Activated CD4-positive, CD25-positive, alpha-beta regulatory T cell (primary cell): ENCODE measurements at regions not wholly inside any gene's neighbourhood (a gene's known extent, or its start where the extent isn't known, plus 50 kb on each side); places are given as distances from the start of the nearest gene placed in this dataset.
"Not testable (repeated sequence)": the region's sequence is repeated elsewhere in the genome, so short reads cannot be mapped to it uniquely, and the experiment has no call there.

Source experiments
- DNase-seq, 4 experiments: peaks; one replicate each; lab custom pipeline; 2025; lab: John Stamatoyannopoulos, UW

DNA sequence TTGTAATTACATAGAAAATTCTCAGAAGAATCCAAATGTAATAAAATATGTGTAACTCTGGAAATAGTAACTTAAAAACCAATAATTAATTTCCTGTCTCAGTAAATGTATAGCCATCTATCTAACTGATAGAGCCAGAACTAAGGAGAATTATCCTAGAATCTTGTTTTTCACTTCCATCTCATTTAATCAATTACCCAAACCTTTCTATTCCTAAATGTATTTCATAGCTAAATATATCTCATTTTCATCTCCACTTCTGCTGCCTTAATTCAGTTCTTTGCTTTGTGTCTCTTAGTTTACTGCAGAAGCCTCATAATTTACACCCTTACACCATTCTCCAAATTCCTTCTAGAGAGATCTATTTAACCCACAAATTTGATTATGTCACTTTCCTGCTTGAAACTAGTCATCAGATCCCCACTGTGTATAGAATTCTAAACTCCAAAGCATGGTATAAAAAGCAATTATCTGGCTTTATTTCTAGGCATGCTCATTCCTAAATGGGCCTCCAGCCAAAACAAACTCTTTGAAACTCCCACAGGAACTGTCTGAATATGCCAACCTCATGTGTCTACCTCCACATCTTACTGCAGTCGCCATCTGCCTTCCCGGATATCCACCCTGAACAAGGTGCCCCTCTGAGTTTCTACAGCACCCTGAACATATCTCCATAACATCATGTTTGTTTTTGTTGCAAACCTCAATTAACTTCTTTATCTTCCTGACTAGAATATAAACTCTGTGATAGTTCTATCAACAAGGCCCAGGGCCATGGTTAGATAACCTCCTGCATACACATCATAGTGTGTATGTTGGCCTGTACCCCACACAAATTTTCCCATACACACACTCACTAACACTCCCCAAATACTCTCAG is 70.5 kb upstream of the ADTRP start:
- no peak for DNase-seq

DNA sequence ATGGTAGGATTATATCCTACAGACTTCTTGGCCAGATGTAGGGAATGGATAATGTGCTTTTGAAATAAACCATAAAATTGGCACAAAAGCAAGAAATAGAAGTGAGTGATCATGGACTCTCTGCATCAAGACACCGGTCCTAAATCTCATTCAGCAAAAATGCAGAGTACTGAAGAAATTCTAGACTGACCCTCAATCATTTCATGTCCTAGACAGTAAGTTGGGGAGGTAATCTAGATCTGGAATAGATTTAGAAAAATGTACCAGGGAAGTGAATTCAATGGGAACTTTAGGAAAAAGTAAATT is 69.7 kb upstream of the ADTRP start:
- DNase-seq = no peak

DNA sequence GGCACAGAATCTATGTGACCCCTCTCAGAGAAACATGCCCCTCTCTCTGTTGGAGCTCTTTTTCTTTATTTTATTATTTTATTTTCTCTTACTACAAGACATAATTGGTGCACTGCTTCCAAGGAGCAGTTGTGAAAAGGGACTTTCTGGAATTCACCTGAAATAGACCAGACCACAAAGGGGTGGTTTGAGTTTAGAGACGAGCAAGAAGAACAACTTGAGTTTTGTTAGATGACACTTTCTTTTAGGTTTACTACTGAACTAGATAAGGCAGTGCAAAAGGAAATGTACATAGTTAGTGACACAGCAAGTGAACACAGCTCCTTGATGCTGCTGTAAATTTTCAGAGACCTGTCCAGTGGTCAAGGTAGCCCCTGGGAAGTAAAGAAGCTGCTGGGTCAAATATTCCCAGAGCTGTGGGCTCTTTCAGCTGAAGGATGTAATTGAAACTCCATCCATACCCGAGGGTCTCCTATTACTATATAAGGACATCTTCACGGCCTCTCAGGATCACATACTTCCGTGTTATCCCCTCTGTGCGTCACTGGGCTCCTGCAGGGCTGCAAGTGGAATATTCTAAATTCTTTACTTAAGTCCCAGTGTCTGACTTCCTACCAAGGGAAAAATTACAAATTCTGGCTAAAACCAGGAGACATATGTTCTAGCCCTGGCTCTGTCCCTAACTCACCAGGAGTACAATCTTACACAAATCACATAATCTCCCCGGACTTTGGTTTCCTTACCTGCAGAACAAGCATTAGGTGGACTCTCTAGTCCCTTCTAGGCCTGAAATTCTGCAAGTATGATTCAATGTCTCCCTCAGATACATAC is 69.1 kb upstream of the ADTRP start:
- no peak for DNase-seq

DNA sequence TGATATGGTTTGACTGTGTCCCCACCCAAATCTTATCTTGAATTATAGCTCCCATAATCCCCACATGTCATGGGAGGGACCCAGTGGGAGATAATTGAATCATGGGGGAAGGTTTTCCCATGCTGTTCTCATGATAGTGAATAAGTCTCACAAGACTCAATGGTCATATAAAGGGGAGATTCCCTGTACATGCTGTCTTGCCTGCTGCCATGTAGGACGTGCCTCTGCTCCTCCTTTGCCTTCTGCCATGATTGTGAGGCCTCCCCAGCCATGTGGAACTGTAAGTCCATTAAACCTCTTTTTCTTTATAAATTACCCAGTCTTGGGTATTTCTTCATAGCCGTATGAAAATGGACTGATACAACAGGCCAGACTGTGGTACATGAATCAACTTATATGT is 68.5 kb upstream of the ADTRP start:
- not testable (repeated sequence) for DNase-seq

DNA sequence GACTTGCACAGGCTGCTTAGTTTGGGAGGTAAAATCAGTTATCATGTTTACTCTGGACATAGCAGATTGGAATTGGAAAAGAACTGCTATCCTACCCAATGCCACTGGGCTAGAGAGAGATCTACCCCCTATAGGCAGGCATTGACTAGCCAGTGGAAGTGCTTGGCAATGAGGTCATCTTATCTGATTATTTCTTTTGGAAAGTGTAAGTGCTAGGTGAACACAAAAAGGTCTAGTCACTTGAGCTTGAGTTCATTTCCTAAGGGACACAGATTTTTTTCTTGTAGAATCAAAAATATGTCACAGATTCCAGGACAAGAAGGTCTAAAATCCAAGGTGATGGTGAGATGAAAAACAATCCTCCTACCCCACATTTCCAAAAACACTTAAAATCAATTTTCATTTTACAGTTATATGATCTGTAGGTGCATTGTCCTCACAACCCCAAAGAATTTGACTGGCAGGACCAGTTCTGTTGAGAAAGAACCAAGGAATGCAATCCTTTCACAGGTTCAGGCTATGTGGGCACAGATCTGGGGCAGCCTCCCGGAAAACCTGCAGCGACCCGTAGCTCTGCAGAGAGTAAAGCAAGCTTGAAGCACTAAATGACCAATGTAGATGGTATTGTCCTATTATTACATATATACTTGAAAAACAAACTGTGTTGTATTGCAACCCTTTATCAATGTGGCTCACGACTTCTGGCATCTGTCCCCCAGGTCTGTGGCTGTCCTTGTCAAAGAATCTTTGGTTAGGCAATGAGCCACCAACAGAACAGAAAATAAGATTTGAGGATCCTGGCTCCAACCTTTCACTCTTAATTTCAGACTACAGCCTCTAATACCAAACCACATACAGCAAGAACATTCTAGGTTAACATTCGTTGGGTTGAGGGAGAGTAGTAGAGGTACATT is 67.3 kb upstream of the ADTRP start:
- no peak for DNase-seq

DNA sequence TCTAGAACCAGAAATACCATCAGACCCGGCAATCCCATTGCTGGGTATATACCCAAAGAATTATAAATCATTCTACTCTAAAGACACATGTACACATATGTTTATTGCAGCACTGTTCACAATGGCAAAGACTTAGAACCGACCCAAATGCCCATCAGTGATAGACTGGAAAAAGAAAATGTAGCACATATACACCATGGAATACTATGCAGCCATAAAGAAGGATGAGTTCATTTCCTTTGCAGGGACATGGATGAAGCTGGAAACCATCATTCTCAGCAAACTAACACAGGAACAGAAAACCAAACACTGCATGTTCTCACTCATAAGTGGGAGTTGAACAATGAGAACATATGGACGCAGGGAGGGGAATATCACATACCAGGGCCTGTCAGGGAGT is 64.2 kb upstream of the ADTRP start:
- DNase-seq = not testable (repeated sequence)

DNA sequence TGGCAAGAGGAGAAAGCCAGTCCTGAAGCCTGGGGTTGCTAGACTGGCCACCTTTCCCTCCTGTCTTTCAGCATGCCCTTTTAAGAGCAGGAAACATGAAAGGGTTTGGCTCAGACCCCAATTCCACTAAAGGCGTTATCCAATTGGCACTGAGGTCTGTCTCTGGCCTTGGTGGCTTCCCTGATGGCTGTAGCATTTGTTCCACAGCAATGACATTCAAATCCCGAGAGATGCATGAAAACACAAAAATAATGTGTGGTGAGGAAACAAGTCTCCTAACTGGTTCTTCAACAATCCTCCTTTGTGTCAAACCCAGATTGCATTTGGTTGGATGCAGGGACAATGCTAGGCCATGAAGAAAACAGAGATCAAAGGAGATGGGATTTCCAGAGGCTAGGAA is 56.5 kb upstream of the ADTRP start:
- no peak for DNase-seq

DNA sequence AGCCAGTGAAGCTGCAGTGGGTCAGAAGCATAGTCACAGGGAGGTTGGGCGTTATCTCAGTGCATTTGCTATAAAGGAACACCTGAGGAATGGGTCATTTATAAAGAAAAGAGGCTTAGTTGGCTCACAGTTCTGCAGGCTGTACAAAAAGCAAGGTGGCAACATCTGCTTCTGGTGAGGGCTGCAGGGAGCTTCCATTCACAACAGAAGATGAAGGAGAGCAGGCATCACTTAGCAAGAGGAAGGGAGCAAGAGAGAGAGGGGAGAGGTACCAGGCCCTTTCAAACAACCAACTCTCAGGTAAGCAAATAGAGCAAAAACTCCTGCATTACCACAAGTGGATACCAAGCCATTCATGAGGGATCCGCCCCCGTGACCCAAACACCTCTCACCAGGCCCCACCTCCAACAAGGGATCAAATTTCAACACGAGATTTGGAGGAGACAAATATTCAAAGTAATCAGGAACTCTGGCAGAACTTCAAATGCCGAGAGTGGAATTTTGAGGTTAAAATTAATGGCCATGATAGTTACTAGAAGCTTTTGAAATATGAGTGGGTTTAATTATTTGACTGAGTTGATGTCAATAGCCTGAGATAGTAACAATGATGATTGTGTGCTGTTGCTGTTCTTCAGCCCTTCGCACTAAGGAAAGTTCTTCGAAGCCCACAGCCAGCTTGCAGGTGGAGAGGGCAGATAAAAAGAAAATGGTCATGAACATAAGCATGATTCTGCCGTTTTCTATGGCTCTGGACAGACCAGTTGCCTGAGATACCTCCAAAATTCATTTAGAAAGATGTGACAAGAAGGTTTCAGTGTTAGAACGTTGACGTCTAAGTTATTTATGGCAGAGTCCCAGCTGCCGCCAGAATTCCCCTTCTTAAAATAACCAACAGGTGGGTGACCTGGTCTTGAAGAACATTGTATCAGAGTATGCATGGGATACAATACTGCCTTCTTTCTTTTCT is 55.3 kb upstream of the ADTRP start:
- no peak for DNase-seq

DNA sequence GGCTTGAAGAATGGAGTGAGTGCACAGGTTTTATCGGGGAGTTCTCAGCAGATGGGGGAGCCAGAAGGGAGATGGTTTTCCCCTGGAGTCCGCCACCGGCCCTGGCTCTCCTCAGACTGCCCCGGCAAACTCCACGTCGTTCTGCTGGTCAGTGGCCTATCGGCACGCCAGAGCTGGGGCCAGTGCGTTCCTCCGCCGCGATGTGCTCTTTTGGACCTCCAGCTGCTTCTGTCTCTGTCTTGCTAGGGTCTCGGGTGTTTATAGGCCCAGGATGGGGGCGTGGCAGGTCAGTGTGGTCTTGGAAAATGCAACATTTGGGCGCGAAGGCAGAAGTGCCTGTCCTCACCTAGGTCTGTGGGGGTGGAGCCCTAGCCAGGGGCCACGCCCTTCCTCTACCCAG is 53.0 kb upstream of the ADTRP start:
- DNase-seq = no peak

DNA sequence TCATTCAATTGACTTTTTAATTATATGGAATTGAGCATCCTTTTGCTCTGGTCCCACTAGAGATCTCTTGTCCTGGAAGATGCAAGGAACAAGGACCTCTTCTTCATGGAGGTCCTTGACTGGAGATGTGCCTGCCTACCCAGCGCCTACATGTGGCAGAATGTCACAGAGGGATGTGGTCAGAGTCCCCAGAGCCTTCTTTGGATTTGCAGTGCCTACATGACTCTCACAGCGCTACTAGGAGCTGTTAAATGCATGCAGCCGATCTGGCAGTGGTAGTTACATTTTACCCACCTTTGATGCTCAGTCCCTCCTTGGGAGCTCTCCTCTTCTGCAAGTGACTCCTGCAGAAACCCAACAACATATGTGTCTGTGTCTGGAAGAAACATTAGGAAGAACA is 51.9 kb upstream of the ADTRP start:
- DNase-seq = no peak

DNA sequence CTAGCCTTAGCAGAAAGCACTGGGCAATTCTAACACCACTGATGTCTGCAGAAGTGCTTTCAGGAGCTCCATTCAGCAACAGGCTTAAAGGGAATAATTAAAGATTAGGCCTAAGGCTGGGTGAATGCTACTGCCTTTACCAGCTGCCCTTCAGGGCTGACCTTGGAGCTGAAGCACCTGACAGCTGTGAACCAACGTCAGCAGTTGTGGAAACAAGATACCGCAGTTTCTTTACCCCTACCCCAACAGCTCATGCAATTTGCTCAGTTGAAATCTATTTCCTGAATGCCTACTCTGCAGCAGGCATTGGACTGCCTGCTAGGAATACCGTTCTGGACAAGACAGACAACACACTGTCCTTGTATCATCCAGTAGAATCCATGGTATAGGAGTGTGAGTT is 51.5 kb upstream of the ADTRP start:
- DNase-seq = no peak

DNA sequence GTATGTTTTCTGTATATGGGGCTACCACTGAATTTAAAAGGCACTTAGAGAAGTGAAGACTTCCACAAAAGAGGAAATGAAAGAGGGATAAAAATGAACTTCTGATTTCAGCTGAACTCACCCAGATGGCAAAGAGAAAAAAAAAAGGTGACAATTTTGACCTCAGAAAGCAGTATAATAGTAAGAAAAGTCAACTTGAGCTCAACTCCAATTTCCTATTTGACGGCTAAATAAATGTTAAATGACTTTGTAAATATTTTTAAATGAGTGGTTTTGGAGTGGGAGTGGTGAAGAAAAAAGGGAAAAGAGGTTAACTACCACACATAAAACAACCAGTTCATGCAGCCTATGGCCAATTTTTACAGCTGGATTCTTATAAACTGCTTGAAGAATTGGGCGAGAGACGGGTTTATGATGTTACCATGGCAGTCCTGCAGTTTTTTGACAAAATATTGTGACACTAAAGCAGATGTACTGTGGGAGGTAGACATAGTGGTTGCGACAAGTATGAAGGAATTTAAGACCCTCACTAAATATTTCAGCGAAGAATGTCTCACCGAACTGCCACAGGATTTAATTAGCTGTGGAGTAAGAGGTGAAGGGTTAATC is 49.8 kb upstream of the ADTRP start:
- DNase-seq = no peak
